ENCODE measurements at regions not wholly inside any gene's neighbourhood (a gene's known extent, or its start where the extent isn't known, plus 50 kb on each side); places are given as distances from the start of the nearest gene placed in this dataset.

- no peak overlapping the region for H3K4me3 ChIP-seq (ENCODE audit: low read depth, poor library complexity, severe bottlenecking)
- intact Hi-C loops (cut with DNase I; ENCODE audit: low total_unique reads) = no loop called here
- WGBS, 2 donors = 66 to 69% methylated on average over 3 of the region's 3 CpGs
- no peak for TF ChIP-seq CTCF (IDR thresholded peaks at IDR 0.05)
- TF ChIP-seq POLR2A (IDR thresholded peaks at IDR 0.05) = no peak
- DNase-seq (ENCODE audit: low spot score in 2 of 2) = no peak
These were observed 1322.0 kb downstream of the EFNB2 start for GRCh38 chr13:105213512-105213911.

- no peak for TF ChIP-seq POLR2A (IDR thresholded peaks at IDR 0.05)
- no peak for TF ChIP-seq CTCF (IDR thresholded peaks at IDR 0.05)
- 44 to 59% methylated on average over 4 of the region's 4 CpGs for WGBS, 2 donors
- intact Hi-C loops (cut with DNase I; ENCODE audit: low total_unique reads) = no loop called here
- no peak overlapping the region for H3K4me3 ChIP-seq (ENCODE audit: low read depth, poor library complexity, severe bottlenecking)
- no peak for DNase-seq (ENCODE audit: low spot score in 2 of 2)
These were observed 1327.7 kb downstream of the EFNB2 start for GRCh38 chr13:105207572-105208293.

- TF ChIP-seq POLR2A (IDR thresholded peaks at IDR 0.05) = no peak
- no peak for TF ChIP-seq CTCF (IDR thresholded peaks at IDR 0.05)
- H3K4me3 ChIP-seq (ENCODE audit: low read depth, poor library complexity, severe bottlenecking) = no peak overlapping the region
- DNase-seq (ENCODE audit: low spot score in 2 of 2) = no peak
- intact Hi-C loops (cut with DNase I; ENCODE audit: low total_unique reads) = no loop called here
These were observed 1333.1 kb downstream of the EFNB2 start for GRCh38 chr13:105202354-105202753.

GRCh38 chr13:105201351-105201750 lies 1334.1 kb downstream of the EFNB2 start:
- WGBS, 2 donors = 49 to 54% methylated on average over 3 of the region's 3 CpGs
- TF ChIP-seq POLR2A (IDR thresholded peaks at IDR 0.05) = no peak
- no peak for TF ChIP-seq CTCF (IDR thresholded peaks at IDR 0.05)
- no peak overlapping the region for H3K4me3 ChIP-seq (ENCODE audit: low read depth, poor library complexity, severe bottlenecking)
- intact Hi-C loops (cut with DNase I; ENCODE audit: low total_unique reads) = no loop called here
- no peak for DNase-seq (ENCODE audit: low spot score in 2 of 2)

GRCh38 chr13:105200181-105200580 lies 1335.3 kb downstream of the EFNB2 start:
- no peak for TF ChIP-seq CTCF (IDR thresholded peaks at IDR 0.05)
- no peak for TF ChIP-seq POLR2A (IDR thresholded peaks at IDR 0.05)
- no peak overlapping the region for H3K4me3 ChIP-seq (ENCODE audit: low read depth, poor library complexity, severe bottlenecking)
- DNase-seq (ENCODE audit: low spot score in 2 of 2) = no peak
- WGBS, 2 donors = 51 to 55% methylated on average over 4 of the region's 4 CpGs
- intact Hi-C loops (cut with DNase I; ENCODE audit: low total_unique reads) = no loop called here

GRCh38 chr13:105196052-105196451 lies 1339.4 kb downstream of the EFNB2 start:
- 59 to 67% methylated on average over 5 of the region's 5 CpGs for WGBS, 2 donors
- TF ChIP-seq POLR2A (IDR thresholded peaks at IDR 0.05) (no peak), CTCF (IDR thresholded peaks at IDR 0.05) (no peak)

More at GRCh38 chr13:105196052-105196451, 1339.4 kb downstream of the EFNB2 start:
- intact Hi-C loops (cut with DNase I; ENCODE audit: low total_unique reads) = no loop called here
- no peak for DNase-seq (ENCODE audit: low spot score in 2 of 2)
- H3K4me3 ChIP-seq (ENCODE audit: low read depth, poor library complexity, severe bottlenecking) = no peak overlapping the region

All from lower leg skin (tissue), 4 donors.